Embryonic facial prominence (tissue), 1 donor: ENCODE measurements at regions not wholly inside any gene's neighbourhood (a gene's known extent, or its start where the extent isn't known, plus 50 kb on each side); places are given as distances from the start of the nearest gene placed in this dataset.

Experiments used
- DNase-seq: peaks from one replicate; pipeline ENCODE4 v3.0.0-alpha.2; 2016; ENCODE audit errors: extremely low spot score

- no peak for DNase-seq
Measured at GRCh38 chr12:88642675-88643431, 62.6 kb upstream of the KITLG start.

GRCh38 chr12:88638966-88639760 lies 58.9 kb upstream of the KITLG start:
- DNase-seq: no peak

- no peak for DNase-seq
Measured at GRCh38 chr12:88638388-88638787, 58.1 kb upstream of the KITLG start.

GRCh38 chr12:88634008-88634407 lies 53.7 kb upstream of the KITLG start:
- no peak for DNase-seq

- DNase-seq: no peak
Measured at GRCh38 chr12:88633312-88633711, 53.0 kb upstream of the KITLG start.

- no peak for DNase-seq
Measured at GRCh38 chr12:88630561-88630960, 50.3 kb upstream of the KITLG start.
